ENCODE measurements at regions not wholly inside any gene's neighbourhood (a gene's known extent, or its start where the extent isn't known, plus 50 kb on each side); places are given as distances from the start of the nearest gene placed in this dataset.

DNA sequence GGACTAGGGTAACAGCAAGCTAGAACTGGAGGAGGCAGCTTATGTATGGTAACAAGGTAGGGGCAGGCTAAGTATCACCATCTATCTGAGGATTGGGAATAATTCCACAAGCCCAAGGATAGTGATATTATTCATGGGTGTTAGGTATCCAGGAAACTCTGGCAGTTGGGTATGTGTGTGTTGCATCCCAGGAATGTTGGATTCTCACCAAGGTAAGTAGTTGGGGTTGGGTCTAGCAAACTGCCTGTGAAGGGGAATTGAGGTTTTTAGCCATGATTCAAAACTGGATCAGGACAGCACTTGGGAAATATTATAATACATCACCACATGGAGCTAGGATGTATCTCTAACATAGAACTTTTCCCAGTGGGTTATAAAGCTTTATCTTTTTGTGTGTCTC, 626.4 kb upstream of the GOLIM4 start:
- Histone ChIP-seq H3K9me2 (no peaks in the 10 kb centered on the region), H4K20me1 (ENCODE audit: insufficient read depth) (no peaks in the 10 kb centered on the region), H3K9me3 (no peaks in the 10 kb centered on the region), H3K4me1 (ENCODE audit: control insufficient read depth in 1 of 2, insufficient read depth in 2 of 2, low read depth in 1 of 2, low read length in 1 of 2) (no peaks in the 10 kb centered on the region), H3K27ac (ENCODE audit: low read depth in 2 of 2, low read length in 1 of 2) (no peak overlapping the region), H2AFZ (ENCODE audit: low read depth) (no peak overlapping the region), H3K4me3 (ENCODE audit: low read depth in 2 of 2, low read length in 1 of 2) (no peak overlapping the region), H3K79me2 (ENCODE audit: insufficient read depth) (no peaks in the 10 kb centered on the region), H3F3A (replicated peaks; ENCODE audit: insufficient read depth) (no peaks in the 10 kb centered on the region), H3K36me3 (replicated peaks in 1 of 2; ENCODE audit: control insufficient read depth in 1 of 2, insufficient read depth in 2 of 2, low read length in 1 of 2) (no peaks in the 10 kb centered on the region), H3K4me2 (no peak overlapping the region), H3K27me3 (ENCODE audit: insufficient read depth) (no peaks in the 10 kb centered on the region), H3K9ac (no peak overlapping the region)
- ChIA-PET POLR2A (no interaction called here), CTCF (interaction anchor here (1.3 kb wide), 1 partner anchor 101 kb away, joined by 3 read pairs; no protein-coding TSS in a partner anchor)
- no peak for TF ChIP-seq JUND (IDR thresholded peaks at IDR 0.05)
- TF ChIP-seq MEF2A (IDR thresholded peaks at IDR 0.05; ENCODE audit: borderline replicate concordance, low read depth) = no peak
- TF ChIP-seq, protein P1, sequence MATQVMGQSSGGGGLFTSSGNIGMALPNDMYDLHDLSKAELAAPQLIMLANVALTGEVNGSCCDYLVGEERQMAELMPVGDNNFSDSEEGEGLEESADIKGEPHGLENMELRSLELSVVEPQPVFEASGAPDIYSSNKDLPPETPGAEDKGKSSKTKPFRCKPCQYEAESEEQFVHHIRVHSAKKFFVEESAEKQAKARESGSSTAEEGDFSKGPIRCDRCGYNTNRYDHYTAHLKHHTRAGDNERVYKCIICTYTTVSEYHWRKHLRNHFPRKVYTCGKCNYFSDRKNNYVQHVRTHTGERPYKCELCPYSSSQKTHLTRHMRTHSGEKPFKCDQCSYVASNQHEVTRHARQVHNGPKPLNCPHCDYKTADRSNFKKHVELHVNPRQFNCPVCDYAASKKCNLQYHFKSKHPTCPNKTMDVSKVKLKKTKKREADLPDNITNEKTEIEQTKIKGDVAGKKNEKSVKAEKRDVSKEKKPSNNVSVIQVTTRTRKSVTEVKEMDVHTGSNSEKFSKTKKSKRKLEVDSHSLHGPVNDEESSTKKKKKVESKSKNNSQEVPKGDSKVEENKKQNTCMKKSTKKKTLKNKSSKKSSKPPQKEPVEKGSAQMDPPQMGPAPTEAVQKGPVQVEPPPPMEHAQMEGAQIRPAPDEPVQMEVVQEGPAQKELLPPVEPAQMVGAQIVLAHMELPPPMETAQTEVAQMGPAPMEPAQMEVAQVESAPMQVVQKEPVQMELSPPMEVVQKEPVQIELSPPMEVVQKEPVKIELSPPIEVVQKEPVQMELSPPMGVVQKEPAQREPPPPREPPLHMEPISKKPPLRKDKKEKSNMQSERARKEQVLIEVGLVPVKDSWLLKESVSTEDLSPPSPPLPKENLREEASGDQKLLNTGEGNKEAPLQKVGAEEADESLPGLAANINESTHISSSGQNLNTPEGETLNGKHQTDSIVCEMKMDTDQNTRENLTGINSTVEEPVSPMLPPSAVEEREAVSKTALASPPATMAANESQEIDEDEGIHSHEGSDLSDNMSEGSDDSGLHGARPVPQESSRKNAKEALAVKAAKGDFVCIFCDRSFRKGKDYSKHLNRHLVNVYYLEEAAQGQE (IDR thresholded peaks at IDR 0.05; ENCODE audit: low read depth, low read length) = no peak
- TF ChIP-seq GATA2 (CRISPR knock-in tag; IDR thresholded peaks at IDR 0.05) = no peak
- TF ChIP-seq TAF1 (IDR thresholded peaks at IDR 0.05; ENCODE audit: borderline replicate concordance, low read depth, low read length) = no peak
- TF ChIP-seq, protein P2, sequence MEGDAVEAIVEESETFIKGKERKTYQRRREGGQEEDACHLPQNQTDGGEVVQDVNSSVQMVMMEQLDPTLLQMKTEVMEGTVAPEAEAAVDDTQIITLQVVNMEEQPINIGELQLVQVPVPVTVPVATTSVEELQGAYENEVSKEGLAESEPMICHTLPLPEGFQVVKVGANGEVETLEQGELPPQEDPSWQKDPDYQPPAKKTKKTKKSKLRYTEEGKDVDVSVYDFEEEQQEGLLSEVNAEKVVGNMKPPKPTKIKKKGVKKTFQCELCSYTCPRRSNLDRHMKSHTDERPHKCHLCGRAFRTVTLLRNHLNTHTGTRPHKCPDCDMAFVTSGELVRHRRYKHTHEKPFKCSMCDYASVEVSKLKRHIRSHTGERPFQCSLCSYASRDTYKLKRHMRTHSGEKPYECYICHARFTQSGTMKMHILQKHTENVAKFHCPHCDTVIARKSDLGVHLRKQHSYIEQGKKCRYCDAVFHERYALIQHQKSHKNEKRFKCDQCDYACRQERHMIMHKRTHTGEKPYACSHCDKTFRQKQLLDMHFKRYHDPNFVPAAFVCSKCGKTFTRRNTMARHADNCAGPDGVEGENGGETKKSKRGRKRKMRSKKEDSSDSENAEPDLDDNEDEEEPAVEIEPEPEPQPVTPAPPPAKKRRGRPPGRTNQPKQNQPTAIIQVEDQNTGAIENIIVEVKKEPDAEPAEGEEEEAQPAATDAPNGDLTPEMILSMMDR (IDR thresholded peaks at IDR 0.05) = no peak
- no peak for TF ChIP-seq TCF12 (IDR thresholded peaks at IDR 0.05)
- TF ChIP-seq NRF1 (IDR thresholded peaks at IDR 0.05; ENCODE audit: low read depth, low read length) = no peak
- TF ChIP-seq EZH2phosphoT487 (IDR thresholded peaks at IDR 0.05; ENCODE audit: borderline replicate concordance, low read depth) = no peak
- no peak for TF ChIP-seq FOXJ3 (CRISPR knock-in tag; IDR thresholded peaks at IDR 0.05)
- no peak for TF ChIP-seq SIN3A (IDR thresholded peaks at IDR 0.05; ENCODE audit: borderline replicate concordance, low read depth, low read length)
- TF ChIP-seq, protein P3, sequence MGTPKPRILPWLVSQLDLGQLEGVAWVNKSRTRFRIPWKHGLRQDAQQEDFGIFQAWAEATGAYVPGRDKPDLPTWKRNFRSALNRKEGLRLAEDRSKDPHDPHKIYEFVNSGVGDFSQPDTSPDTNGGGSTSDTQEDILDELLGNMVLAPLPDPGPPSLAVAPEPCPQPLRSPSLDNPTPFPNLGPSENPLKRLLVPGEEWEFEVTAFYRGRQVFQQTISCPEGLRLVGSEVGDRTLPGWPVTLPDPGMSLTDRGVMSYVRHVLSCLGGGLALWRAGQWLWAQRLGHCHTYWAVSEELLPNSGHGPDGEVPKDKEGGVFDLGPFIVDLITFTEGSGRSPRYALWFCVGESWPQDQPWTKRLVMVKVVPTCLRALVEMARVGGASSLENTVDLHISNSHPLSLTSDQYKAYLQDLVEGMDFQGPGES (IDR thresholded peaks at IDR 0.05; ENCODE audit: low read depth, low read length) = no peak
- no peak for TF ChIP-seq RXRA (IDR thresholded peaks at IDR 0.05; ENCODE audit: borderline replicate concordance, low read depth)
- TF ChIP-seq GABPA (IDR thresholded peaks at IDR 0.05; ENCODE audit: low read depth) = no peak
- TF ChIP-seq SMC3 (IDR thresholded peaks at IDR 0.05; ENCODE audit: low read depth, low read length) = no peak
- DNase-seq = no peak

Data from SK-N-SH (cell line).